SK-N-SH treated with all-trans-retinoic acid at 6 μM for 48 hours (cell line): ENCODE measurements at regions not wholly inside any gene's neighbourhood (a gene's known extent, or its start where the extent isn't known, plus 50 kb on each side); places are given as distances from the start of the nearest gene placed in this dataset.

Experiments used
- ATAC-seq: fragments of 200-7000 bp; cut with Tn5 transposase; 3 replicates; pipeline ENCODE4 v1.9.1; 2020; ENCODE audit warnings: mild to moderate bottlenecking, moderate library complexity
- ARNTL ChIP-seq: fragments of 450-650 bp; formaldehyde crosslinking; IDR thresholded peaks from 2 replicates; pipeline ENCODE4 v1.5.0; 2020; ENCODE audit warnings: low read depth, mild to moderate bottlenecking, moderate library complexity, borderline replicate concordance
- BACH2 ChIP-seq: fragments of 250-450 bp; sonication (Bioruptor Pico); IDR thresholded peaks from 2 replicates; pipeline ENCODE4 v1.9.0; 2021; ENCODE audit warnings: mild to moderate bottlenecking, borderline replicate concordance
- CREB5 ChIP-seq: fragments of 250-450 bp; sonication (Bioruptor Pico); IDR thresholded peaks from 2 replicates; pipeline ENCODE4 v1.5.1; 2020; ENCODE audit warnings: low read depth, mild to moderate bottlenecking, moderate library complexity
- CSDC2 ChIP-seq: fragments of 250-450 bp; sonication (Bioruptor Pico); IDR thresholded peaks from 2 replicates; pipeline ENCODE4 v1.5.0; 2020; ENCODE audit warnings: mild to moderate bottlenecking, moderate library complexity
- ESRRG ChIP-seq: fragments of 250-450 bp; sonication (Bioruptor Pico); IDR thresholded peaks from 2 replicates; pipeline ENCODE4 v1.6.1; 2021; ENCODE audit warnings: mild to moderate bottlenecking
- GLIS3 ChIP-seq: fragments of 250-450 bp; sonication (Bioruptor Pico); IDR thresholded peaks from 2 replicates; pipeline ENCODE4 v1.5.0; 2020; ENCODE audit warnings: mild to moderate bottlenecking, moderate library complexity
- ISL1 ChIP-seq: fragments of 250-450 bp; sonication (Bioruptor Pico); IDR thresholded peaks from 2 replicates; pipeline ENCODE4 v2.1.2; 2022; ENCODE audit warnings: mild to moderate bottlenecking, moderate library complexity
- OSR1 ChIP-seq: fragments of 250-450 bp; sonication (Bioruptor Pico); IDR thresholded peaks from 2 replicates; pipeline ENCODE4 v1.8.0; 2022; ENCODE audit warnings: moderate library complexity, mild to moderate bottlenecking, inconsistent platforms
- PATZ1 ChIP-seq: fragments of 250-450 bp; sonication (Bioruptor Pico); IDR thresholded peaks from 2 replicates; pipeline ENCODE4 v1.8.0; 2020; ENCODE audit warnings: mild to moderate bottlenecking, moderate library complexity, borderline replicate concordance
- POU6F1 ChIP-seq: fragments of 250-450 bp; sonication (Bioruptor Pico); IDR thresholded peaks from 2 replicates; pipeline ENCODE4 v1.8.0; 2021; ENCODE audit warnings: low read depth, mild to moderate bottlenecking, moderate library complexity, borderline replicate concordance
- PPARA ChIP-seq: fragments of 250-450 bp; sonication (Bioruptor Pico); IDR thresholded peaks from 2 replicates; pipeline ENCODE4 v1.5.0; 2020; ENCODE audit warnings: mild to moderate bottlenecking, borderline replicate concordance
- RARB ChIP-seq: fragments of 250-450 bp; sonication (Bioruptor Pico); IDR thresholded peaks from 2 replicates; pipeline ENCODE4 v1.8.0; 2021; ENCODE audit warnings: mild to moderate bottlenecking, moderate library complexity
- SNAI2 ChIP-seq: fragments of 250-450 bp; sonication (Bioruptor Pico); IDR thresholded peaks from 2 replicates; pipeline ENCODE4 v1.5.0; 2020; ENCODE audit warnings: mild to moderate bottlenecking, moderate library complexity
- TOX ChIP-seq: fragments of 250-450 bp; sonication (Bioruptor Pico); IDR thresholded peaks from 2 replicates; pipeline ENCODE4 v1.8.0; 2021; ENCODE audit warnings: mild to moderate bottlenecking, moderate library complexity, borderline replicate concordance
- ZC3H10 ChIP-seq: fragments of 250-450 bp; sonication (Bioruptor Pico); IDR thresholded peaks from 2 replicates; pipeline ENCODE4 v1.5.1; 2021; ENCODE audit warnings: mild to moderate bottlenecking, moderate library complexity
- ZFP3 ChIP-seq: fragments of 250-450 bp; sonication (Bioruptor Pico); IDR thresholded peaks from 2 replicates; pipeline ENCODE4 v1.5.0; 2020; ENCODE audit warnings: mild to moderate bottlenecking, moderate library complexity
- ZFP30 ChIP-seq: fragments of 450-650 bp; formaldehyde crosslinking; IDR thresholded peaks from 2 replicates; pipeline ENCODE4 v1.5.0; 2022; ENCODE audit warnings: mild to moderate bottlenecking, moderate library complexity
- ZNF70 ChIP-seq: fragments of 450-650 bp; formaldehyde crosslinking; IDR thresholded peaks from 2 replicates; pipeline ENCODE4 v1.5.0; 2020; ENCODE audit warnings: mild to moderate bottlenecking, moderate library complexity
- ZNF8 ChIP-seq: fragments of 450-650 bp; formaldehyde crosslinking; IDR thresholded peaks from 2 replicates; pipeline ENCODE4 v1.5.0; 2020; ENCODE audit warnings: mild to moderate bottlenecking, moderate library complexity
- TF ChIP-seq, protein P1 (sequence below): fragments of 250-450 bp; sonication (Bioruptor Pico); IDR thresholded peaks from 2 replicates; pipeline ENCODE4 v1.5.1; 2021; ENCODE audit warnings: mild to moderate bottlenecking, moderate library complexity
- TF ChIP-seq, protein P2 (sequence below): fragments of 250-450 bp; sonication (Bioruptor Pico); IDR thresholded peaks from 2 replicates; pipeline ENCODE4 v1.5.0; 2020; ENCODE audit warnings: mild to moderate bottlenecking, moderate library complexity

DNA sequence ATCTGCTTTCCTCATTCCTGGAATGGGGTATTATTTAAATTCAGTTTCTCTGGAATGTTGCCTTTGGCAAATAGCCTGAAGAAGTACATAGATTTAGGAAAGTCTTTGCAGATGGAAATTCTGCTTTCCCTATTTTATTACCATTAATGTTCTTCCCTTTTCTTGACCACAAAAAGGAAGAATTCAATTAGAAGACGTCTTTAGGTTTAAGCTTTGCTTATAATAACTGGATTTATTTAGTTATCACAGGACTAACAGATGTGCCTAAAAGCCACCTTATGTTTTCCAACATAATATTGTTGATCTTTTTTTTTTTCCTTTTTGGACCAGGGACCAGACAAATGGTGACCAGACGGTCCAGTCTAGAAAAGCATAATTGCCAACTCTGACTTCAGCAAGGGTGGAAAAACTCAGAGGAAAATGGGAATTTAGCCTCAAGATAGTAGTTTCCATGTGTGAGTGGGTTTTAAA, 210.1 kb upstream of the SPRY2 start:
- ATAC-seq = peak; percentile 31
- TF ChIP-seq ESRRG (CRISPR knock-in tag) = no peak
- TF ChIP-seq ZC3H10 (CRISPR knock-in tag) = no peak
- no peak for TF ChIP-seq ISL1
- no peak for TF ChIP-seq OSR1 (CRISPR knock-in tag)
- TF ChIP-seq, protein P1, sequence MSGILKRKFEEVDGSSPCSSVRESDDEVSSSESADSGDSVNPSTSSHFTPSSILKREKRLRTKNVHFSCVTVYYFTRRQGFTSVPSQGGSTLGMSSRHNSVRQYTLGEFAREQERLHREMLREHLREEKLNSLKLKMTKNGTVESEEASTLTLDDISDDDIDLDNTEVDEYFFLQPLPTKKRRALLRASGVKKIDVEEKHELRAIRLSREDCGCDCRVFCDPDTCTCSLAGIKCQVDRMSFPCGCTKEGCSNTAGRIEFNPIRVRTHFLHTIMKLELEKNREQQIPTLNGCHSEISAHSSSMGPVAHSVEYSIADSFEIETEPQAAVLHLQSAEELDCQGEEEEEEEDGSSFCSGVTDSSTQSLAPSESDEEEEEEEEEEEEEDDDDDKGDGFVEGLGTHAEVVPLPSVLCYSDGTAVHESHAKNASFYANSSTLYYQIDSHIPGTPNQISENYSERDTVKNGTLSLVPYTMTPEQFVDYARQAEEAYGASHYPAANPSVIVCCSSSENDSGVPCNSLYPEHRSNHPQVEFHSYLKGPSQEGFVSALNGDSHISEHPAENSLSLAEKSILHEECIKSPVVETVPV (CRISPR knock-in tag) = no peak
- no peak for TF ChIP-seq GLIS3 (CRISPR knock-in tag)
- no peak for TF ChIP-seq POU6F1 (CRISPR knock-in tag)
- TF ChIP-seq ZFP30 (CRISPR knock-in tag) = no peak
- no peak for TF ChIP-seq CSDC2 (CRISPR knock-in tag)
- no peak for TF ChIP-seq BACH2 (CRISPR knock-in tag)
- TF ChIP-seq ZNF70 (CRISPR knock-in tag) = no peak
- no peak for TF ChIP-seq PATZ1 (CRISPR knock-in tag)
- no peak for TF ChIP-seq RARB
- no peak for TF ChIP-seq CREB5 (CRISPR knock-in tag)
- TF ChIP-seq, protein P2, sequence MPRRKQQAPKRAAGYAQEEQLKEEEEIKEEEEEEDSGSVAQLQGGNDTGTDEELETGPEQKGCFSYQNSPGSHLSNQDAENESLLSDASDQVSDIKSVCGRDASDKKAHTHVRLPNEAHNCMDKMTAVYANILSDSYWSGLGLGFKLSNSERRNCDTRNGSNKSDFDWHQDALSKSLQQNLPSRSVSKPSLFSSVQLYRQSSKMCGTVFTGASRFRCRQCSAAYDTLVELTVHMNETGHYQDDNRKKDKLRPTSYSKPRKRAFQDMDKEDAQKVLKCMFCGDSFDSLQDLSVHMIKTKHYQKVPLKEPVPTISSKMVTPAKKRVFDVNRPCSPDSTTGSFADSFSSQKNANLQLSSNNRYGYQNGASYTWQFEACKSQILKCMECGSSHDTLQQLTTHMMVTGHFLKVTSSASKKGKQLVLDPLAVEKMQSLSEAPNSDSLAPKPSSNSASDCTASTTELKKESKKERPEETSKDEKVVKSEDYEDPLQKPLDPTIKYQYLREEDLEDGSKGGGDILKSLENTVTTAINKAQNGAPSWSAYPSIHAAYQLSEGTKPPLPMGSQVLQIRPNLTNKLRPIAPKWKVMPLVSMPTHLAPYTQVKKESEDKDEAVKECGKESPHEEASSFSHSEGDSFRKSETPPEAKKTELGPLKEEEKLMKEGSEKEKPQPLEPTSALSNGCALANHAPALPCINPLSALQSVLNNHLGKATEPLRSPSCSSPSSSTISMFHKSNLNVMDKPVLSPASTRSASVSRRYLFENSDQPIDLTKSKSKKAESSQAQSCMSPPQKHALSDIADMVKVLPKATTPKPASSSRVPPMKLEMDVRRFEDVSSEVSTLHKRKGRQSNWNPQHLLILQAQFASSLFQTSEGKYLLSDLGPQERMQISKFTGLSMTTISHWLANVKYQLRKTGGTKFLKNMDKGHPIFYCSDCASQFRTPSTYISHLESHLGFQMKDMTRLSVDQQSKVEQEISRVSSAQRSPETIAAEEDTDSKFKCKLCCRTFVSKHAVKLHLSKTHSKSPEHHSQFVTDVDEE (CRISPR knock-in tag) = no peak
- no peak for TF ChIP-seq PPARA
- TF ChIP-seq ZNF8 = no peak
- no peak for TF ChIP-seq ARNTL
- no peak for TF ChIP-seq ZFP3 (CRISPR knock-in tag)
- no peak for TF ChIP-seq SNAI2

GRCh38 chr13:80548915-80549314, 208.0 kb upstream of the SPRY2 start:
- ATAC-seq = no peak
- TF ChIP-seq ZFP3 (CRISPR knock-in tag) = no peak
- TF ChIP-seq CSDC2 (CRISPR knock-in tag) = no peak
- no peak for TF ChIP-seq GLIS3 (CRISPR knock-in tag)
- TF ChIP-seq TOX = no peak
- no peak for TF ChIP-seq ESRRG (CRISPR knock-in tag)
- no peak for TF ChIP-seq POU6F1 (CRISPR knock-in tag)
- TF ChIP-seq SNAI2 = no peak
- TF ChIP-seq PATZ1 (CRISPR knock-in tag) = no peak
- TF ChIP-seq ZC3H10 (CRISPR knock-in tag) = no peak
- TF ChIP-seq PPARA = no peak
- no peak for TF ChIP-seq ZNF70 (CRISPR knock-in tag)
- TF ChIP-seq OSR1 (CRISPR knock-in tag) = no peak
- TF ChIP-seq ZNF8 = no peak
- no peak for TF ChIP-seq ZFP30 (CRISPR knock-in tag)
- no peak for TF ChIP-seq BACH2 (CRISPR knock-in tag)
- no peak for TF ChIP-seq CREB5 (CRISPR knock-in tag)
- TF ChIP-seq ISL1 = no peak
- TF ChIP-seq, protein P2 (CRISPR knock-in tag) = no peak
